CD4-positive, alpha-beta T cell (primary cell): ENCODE measurements at regions not wholly inside any gene's neighbourhood (a gene's known extent, or its start where the extent isn't known, plus 50 kb on each side); places are given as distances from the start of the nearest gene placed in this dataset.

Source experiments
- ATAC-seq: fragments of 200-7000 bp; cut with Tn5 transposase; one replicate; pipeline ENCODE4 v1.10.0; 2022; ENCODE audit warnings: mild to moderate bottlenecking; ENCODE audit not compliant: poor library complexity
- CTCF ChIA-PET: fragments of 350-600 bp; sonication (Branson Sonifier 250); formaldehyde crosslinking; loops from one replicate; lab custom pipeline; 2021; ENCODE audit warnings: antibody characterized with exemption, inconsistent platforms; lab: Charles Lee
- POLR2A ChIA-PET: fragments of 350-600 bp; sonication (Branson Sonifier 250); formaldehyde crosslinking; loops from one replicate; lab custom pipeline; 2021; ENCODE audit warnings: antibody characterized with exemption, inconsistent platforms; lab: Charles Lee
- DNase-seq, 14 experiments: peaks; one replicate each; pipeline ENCODE4 v3.0.0-alpha.2; 2013 to 2020; ENCODE audit warnings: mixed read lengths in 2 of 14
- H3K27ac ChIP-seq, 2 donors: one replicate each; pipeline versions ENCODE4 v1.5.1 to v1.7.0; 2013; ENCODE audit warnings: low read length in 2 of 2, low read depth in 1 of 2, mild to moderate bottlenecking in 1 of 2
- H3K27me3 ChIP-seq, 2 experiments: 1 replicate in 1 of 2; 2 replicates in 1 of 2; pipeline versions ENCODE4 v1.6.1 to v1.7.0; 2013; ENCODE audit warnings: low read length in 2 of 2, control low read depth in 1 of 2, mild to moderate bottlenecking in 1 of 2, moderate library complexity in 1 of 2; ENCODE audit not compliant: insufficient read depth in 2 of 2, control insufficient read depth in 1 of 2
- H3K36me3 ChIP-seq: one replicate; pipeline ENCODE4 v1.6.1; 2013; ENCODE audit warnings: low read length, control low read depth; ENCODE audit not compliant: insufficient read depth
- H3K4me1 ChIP-seq: one replicate; pipeline ENCODE4 v1.6.1; 2013; ENCODE audit warnings: low read length, control low read depth; ENCODE audit not compliant: insufficient read depth
- H3K4me3 ChIP-seq: one replicate; pipeline ENCODE4 v1.5.1; 2013; ENCODE audit warnings: mild to moderate bottlenecking, low read length, moderate library complexity
- H3K9me3 ChIP-seq, 2 experiments: 1 replicate in 1 of 2; 2 replicates in 1 of 2; pipeline versions ENCODE4 v1.6.1 to v1.7.0; 2013; ENCODE audit warnings: low read length in 2 of 2, mild to moderate bottlenecking in 2 of 2, control low read depth in 1 of 2, moderate library complexity in 1 of 2; ENCODE audit not compliant: control insufficient read depth in 1 of 2, insufficient read depth in 1 of 2
- H3K27ac Mint-ChIP-seq: one replicate; pipeline ENCODE4 v1.8.0; 2020; ENCODE audit warnings: mixed read lengths
- H3K27me3 Mint-ChIP-seq: one replicate; pipeline ENCODE4 v1.8.0; 2021; ENCODE audit warnings: mixed read lengths
- H3K36me3 Mint-ChIP-seq: one replicate; pipeline ENCODE4 v1.8.0; 2021; ENCODE audit warnings: low read depth, mixed read lengths
- H3K4me1 Mint-ChIP-seq: one replicate; pipeline ENCODE4 v1.8.0; 2021; ENCODE audit warnings: low read depth, mixed read lengths
- H3K4me3 Mint-ChIP-seq: one replicate; pipeline ENCODE4 v1.8.0; 2020; ENCODE audit warnings: mild to moderate bottlenecking, mixed read lengths
- H3K9me3 Mint-ChIP-seq: one replicate; pipeline ENCODE4 v1.8.0; 2020; ENCODE audit warnings: mixed read lengths
- intact Hi-C, 2 experiments: fragments of 100-400 bp; cut with DNase I in 1 of 2; cut with micrococcal nuclease in 1 of 2; formaldehyde crosslinking; loops; one replicate each; pipeline versions ENCODE4 v1.15.1 to v1.9.0; 2023 to 2025; cut with DNase I, micrococcal nuclease
- TF ChIP-seq, protein P1 (sequence below): fragments of 200-600 bp; IDR thresholded peaks from one replicate; pipeline ENCODE4 v1.8.0; 2022; ENCODE audit warnings: antibody characterized with exemption, mild to moderate bottlenecking

GRCh38 chr22:27422442-27422841 lies 379.1 kb downstream of the MN1 start:
- Histone ChIP-seq H3K27ac (no peak overlapping the region), H3K27me3 (peaks cover 0 to 8% of the 10 kb centered on the region in 2 experiments), H3K9me3 (peaks cover 0 to 14% of the 10 kb centered on the region in 2 experiments), H3K36me3 (no peaks in the 10 kb centered on the region), H3K4me1 (no peaks in the 10 kb centered on the region), H3K4me3 (no peak overlapping the region)
- Mint-ChIP-seq H3K4me1 (no peaks in the 10 kb centered on the region), H3K36me3 (no peaks in the 10 kb centered on the region), H3K27me3 (peaks cover 35% of the 10 kb centered on the region), H3K9me3 (peaks cover 4% of the 10 kb centered on the region), H3K4me3 (no peak overlapping the region), H3K27ac (no peak overlapping the region)
- TF ChIP-seq, protein P1, sequence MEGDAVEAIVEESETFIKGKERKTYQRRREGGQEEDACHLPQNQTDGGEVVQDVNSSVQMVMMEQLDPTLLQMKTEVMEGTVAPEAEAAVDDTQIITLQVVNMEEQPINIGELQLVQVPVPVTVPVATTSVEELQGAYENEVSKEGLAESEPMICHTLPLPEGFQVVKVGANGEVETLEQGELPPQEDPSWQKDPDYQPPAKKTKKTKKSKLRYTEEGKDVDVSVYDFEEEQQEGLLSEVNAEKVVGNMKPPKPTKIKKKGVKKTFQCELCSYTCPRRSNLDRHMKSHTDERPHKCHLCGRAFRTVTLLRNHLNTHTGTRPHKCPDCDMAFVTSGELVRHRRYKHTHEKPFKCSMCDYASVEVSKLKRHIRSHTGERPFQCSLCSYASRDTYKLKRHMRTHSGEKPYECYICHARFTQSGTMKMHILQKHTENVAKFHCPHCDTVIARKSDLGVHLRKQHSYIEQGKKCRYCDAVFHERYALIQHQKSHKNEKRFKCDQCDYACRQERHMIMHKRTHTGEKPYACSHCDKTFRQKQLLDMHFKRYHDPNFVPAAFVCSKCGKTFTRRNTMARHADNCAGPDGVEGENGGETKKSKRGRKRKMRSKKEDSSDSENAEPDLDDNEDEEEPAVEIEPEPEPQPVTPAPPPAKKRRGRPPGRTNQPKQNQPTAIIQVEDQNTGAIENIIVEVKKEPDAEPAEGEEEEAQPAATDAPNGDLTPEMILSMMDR = no peak
- POLR2A ChIA-PET = no interaction called here
- CTCF ChIA-PET = no interaction called here
- no peak for DNase-seq
- intact Hi-C loops = no loop called here
- ATAC-seq = no peak

DNA sequence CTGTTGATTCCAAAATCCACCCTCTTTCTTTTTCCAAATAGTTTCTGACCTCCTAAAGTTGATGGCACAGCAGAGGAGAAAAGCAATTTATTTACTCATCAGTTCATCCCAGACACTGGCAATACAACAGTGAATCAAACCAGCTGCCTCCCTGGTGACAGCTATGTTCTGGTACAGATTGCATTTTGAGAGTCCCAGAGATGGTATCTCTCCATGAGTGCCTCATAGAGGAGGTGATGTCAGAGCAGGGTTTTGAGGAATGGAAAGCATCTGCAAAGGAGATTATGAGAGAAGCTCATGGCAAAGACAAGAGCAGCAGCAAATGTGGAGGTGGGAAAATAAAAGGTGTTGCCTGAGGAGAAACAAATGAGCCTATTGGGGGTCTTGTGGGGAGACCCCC lies 377.2 kb downstream of the MN1 start:
- TF ChIP-seq, protein P1 = no peak
- no peaks in the 10 kb centered on the region for H3K4me1 Mint-ChIP-seq
- ATAC-seq = no peak
- ChIA-PET CTCF (no interaction called here), POLR2A (no interaction called here)
- H3K4me3 Mint-ChIP-seq = no peak overlapping the region
- Histone ChIP-seq H3K27ac (no peak overlapping the region), H3K4me3 (no peak overlapping the region), H3K36me3 (no peaks in the 10 kb centered on the region), H3K9me3 (peaks cover 0 to 15% of the 10 kb centered on the region in 2 experiments), H3K4me1 (no peaks in the 10 kb centered on the region), H3K27me3 (peaks cover 0 to 8% of the 10 kb centered on the region in 2 experiments)
- no peaks in the 10 kb centered on the region for H3K36me3 Mint-ChIP-seq
- peaks cover 28% of the 10 kb centered on the region for H3K27me3 Mint-ChIP-seq
- H3K9me3 Mint-ChIP-seq = peaks cover 15% of the 10 kb centered on the region
- no peak for DNase-seq
- H3K27ac Mint-ChIP-seq = no peak overlapping the region
- intact Hi-C loops = no loop called here

- Mint-ChIP-seq H3K4me3 (no peak overlapping the region), H3K27me3 (peaks cover 6% of the 10 kb centered on the region), H3K27ac (no peak overlapping the region), H3K9me3 (peaks cover 13% of the 10 kb centered on the region), H3K4me1 (no peaks in the 10 kb centered on the region), H3K36me3 (no peaks in the 10 kb centered on the region)
- POLR2A ChIA-PET = no interaction called here
- no peak for ATAC-seq
- Histone ChIP-seq H3K27me3 (no peaks in the 10 kb centered on the region), H3K36me3 (no peaks in the 10 kb centered on the region), H3K9me3 (peaks cover 0 to 20% of the 10 kb centered on the region in 2 experiments), H3K4me1 (no peaks in the 10 kb centered on the region), H3K4me3 (no peak overlapping the region), H3K27ac (no peak overlapping the region)
- intact Hi-C loops = no loop called here
- TF ChIP-seq, protein P1 = no peak
- CTCF ChIA-PET = no interaction called here
- no peak for DNase-seq
Observed at GRCh38 chr22:27429476-27429875, 372.1 kb downstream of the MN1 start.
